GM12892 (cell line): ENCODE measurements at regions not wholly inside any gene's neighbourhood (a gene's known extent, or its start where the extent isn't known, plus 50 kb on each side); places are given as distances from the start of the nearest gene placed in this dataset.
"Not testable (repeated sequence)": the region's sequence is repeated elsewhere in the genome, so short reads cannot be mapped to it uniquely, and the experiment has no call there.

ENCODE experiments used
- POLR2A ChIP-seq: IDR thresholded peaks from 2 replicates; pipeline ENCODE4 v1.6.1; 2011; ENCODE audit warnings: low read depth, low read length, control low read depth
- POLR2AphosphoS5 ChIP-seq: IDR thresholded peaks from 2 replicates; pipeline ENCODE4 v1.6.1; 2011; ENCODE audit warnings: low read depth, low read length, control low read depth

GRCh38 chr2:128519028-128519427 lies 200.4 kb upstream of the HS6ST1 start:
- TF ChIP-seq POLR2A, POLR2AphosphoS5: not testable (repeated sequence)
